ENCODE measurements at regions not wholly inside any gene's neighbourhood (a gene's known extent, or its start where the extent isn't known, plus 50 kb on each side); places are given as distances from the start of the nearest gene placed in this dataset.

DNA sequence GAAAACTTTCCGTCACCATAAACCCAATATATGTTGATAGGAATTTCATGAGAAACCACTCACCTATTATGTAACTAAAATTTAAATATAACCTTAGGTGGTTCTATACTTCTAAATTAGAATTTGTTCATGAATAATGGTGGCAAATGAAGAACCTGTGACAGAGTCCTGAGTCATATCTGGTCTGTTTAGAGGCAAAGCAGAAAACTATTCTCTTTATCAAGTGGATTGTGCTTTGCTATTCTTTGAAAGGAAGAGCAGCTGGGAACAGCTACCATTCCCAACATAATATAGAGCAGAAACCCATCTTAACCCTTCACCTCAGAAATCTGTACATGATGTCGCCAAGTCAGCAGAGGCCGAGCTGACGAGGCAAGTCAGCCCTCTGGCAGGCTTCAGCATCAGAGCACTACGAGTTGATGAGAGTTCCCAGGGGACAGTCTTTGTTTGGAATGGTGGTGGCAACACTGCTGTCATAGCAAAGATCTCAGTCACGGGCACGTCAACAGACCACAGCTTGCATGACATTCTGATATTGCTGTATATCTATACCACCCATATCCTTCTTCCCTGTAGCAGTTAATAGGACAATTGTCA is 631.9 kb upstream of the CA10 start:
- in situ Hi-C loops (cut with HindIII; ENCODE audit: low pct_ligation_motif_present, low sequenced_read_pairs) = no loop called here
- H3K27me3 ChIP-seq (replicated peaks) = no peaks in the 10 kb centered on the region
- TF ChIP-seq, protein P1, sequence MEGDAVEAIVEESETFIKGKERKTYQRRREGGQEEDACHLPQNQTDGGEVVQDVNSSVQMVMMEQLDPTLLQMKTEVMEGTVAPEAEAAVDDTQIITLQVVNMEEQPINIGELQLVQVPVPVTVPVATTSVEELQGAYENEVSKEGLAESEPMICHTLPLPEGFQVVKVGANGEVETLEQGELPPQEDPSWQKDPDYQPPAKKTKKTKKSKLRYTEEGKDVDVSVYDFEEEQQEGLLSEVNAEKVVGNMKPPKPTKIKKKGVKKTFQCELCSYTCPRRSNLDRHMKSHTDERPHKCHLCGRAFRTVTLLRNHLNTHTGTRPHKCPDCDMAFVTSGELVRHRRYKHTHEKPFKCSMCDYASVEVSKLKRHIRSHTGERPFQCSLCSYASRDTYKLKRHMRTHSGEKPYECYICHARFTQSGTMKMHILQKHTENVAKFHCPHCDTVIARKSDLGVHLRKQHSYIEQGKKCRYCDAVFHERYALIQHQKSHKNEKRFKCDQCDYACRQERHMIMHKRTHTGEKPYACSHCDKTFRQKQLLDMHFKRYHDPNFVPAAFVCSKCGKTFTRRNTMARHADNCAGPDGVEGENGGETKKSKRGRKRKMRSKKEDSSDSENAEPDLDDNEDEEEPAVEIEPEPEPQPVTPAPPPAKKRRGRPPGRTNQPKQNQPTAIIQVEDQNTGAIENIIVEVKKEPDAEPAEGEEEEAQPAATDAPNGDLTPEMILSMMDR (IDR thresholded peaks at IDR 0.05; ENCODE audit: low read depth, low read length, missing control alignments) = no peak
- no peak for DNase-seq
- no peak overlapping the region for H3K4me3 ChIP-seq (ENCODE audit: low read depth, low read length)
- no peaks in the 10 kb centered on the region for H3K36me3 ChIP-seq (replicated peaks)
- no peak overlapping the region for H3K27ac ChIP-seq

DNA sequence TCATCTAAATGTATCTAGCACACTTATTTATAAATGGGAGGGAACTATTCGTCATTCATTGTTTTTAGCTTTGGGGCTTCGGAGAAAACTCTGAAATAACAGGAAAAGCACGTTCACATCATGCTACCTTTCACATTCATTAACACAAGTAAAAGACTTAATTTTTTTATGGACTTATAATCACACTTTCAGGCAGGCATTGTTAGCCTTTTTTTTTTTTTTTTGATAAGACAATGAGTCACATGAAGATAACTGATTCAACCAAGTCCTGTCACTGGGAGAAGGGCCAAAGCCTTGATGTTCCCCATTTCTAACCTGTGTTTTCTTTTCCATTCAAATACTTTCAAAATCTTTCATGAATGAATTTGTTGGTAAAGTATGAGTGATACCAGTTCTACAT is 631.3 kb upstream of the CA10 start:
- Histone ChIP-seq H3K27me3 (replicated peaks) (no peaks in the 10 kb centered on the region), H3K27ac (no peak overlapping the region), H3K36me3 (replicated peaks) (no peaks in the 10 kb centered on the region), H3K4me3 (ENCODE audit: low read depth, low read length) (no peak overlapping the region)
- in situ Hi-C loops (cut with HindIII; ENCODE audit: low pct_ligation_motif_present, low sequenced_read_pairs) = no loop called here
- DNase-seq = no peak
- TF ChIP-seq, protein P1 (IDR thresholded peaks at IDR 0.05; ENCODE audit: low read depth, low read length, missing control alignments) = no peak

DNA sequence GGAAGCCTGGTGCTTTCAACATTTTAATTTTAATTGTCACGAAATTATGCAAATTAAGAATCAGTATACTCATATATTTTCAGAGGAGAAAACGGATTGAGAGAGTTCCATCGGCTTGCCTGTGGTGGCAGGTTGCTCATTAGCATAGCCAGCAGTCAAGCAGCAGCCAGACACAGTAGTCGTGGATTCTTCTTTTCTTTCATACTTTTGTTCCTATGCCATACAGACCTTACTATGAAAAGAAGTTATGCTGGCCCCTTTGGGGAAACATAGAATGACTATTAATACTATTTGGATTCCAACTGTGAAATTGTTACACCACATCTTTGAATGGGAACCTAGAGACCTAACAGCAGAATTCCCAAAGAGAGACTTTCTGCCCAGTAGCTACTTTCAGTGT is 617.7 kb upstream of the CA10 start:
- in situ Hi-C loops (cut with HindIII; ENCODE audit: low pct_ligation_motif_present, low sequenced_read_pairs) = no loop called here
- TF ChIP-seq, protein P1 (IDR thresholded peaks at IDR 0.05; ENCODE audit: low read depth, low read length, missing control alignments) = no peak
- no peaks in the 10 kb centered on the region for H3K36me3 ChIP-seq (replicated peaks)
- no peak overlapping the region for H3K4me3 ChIP-seq (ENCODE audit: low read depth, low read length)
- DNase-seq = no peak
- no peaks in the 10 kb centered on the region for H3K27me3 ChIP-seq (replicated peaks)
- H3K27ac ChIP-seq = no peak overlapping the region

DNA sequence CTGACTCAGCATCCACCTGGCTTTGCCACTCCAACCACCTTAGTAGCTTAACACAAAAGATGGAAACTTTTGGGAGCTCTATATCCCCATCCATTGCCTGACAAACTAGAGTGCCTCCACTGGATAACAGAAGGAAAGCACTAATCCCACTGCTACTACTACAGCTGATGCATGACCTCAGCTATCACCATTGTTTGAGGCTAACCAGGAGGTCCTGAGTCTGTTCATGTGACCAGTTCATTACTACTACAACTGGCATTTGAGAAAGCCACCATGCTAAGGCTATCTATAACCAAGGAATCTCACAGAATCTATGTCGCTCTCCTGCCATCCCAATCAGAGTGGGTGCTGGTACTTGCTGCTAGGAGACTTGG is 604.3 kb upstream of the CA10 start:
- DNase-seq = no peak
- Histone ChIP-seq H3K27ac (no peak overlapping the region), H3K27me3 (replicated peaks) (no peaks in the 10 kb centered on the region), H3K36me3 (replicated peaks) (no peaks in the 10 kb centered on the region), H3K4me3 (ENCODE audit: low read depth, low read length) (no peak overlapping the region)
- TF ChIP-seq, protein P1 (IDR thresholded peaks at IDR 0.05; ENCODE audit: low read depth, low read length, missing control alignments) = no peak
- in situ Hi-C loops (cut with HindIII; ENCODE audit: low pct_ligation_motif_present, low sequenced_read_pairs) = no loop called here

DNA sequence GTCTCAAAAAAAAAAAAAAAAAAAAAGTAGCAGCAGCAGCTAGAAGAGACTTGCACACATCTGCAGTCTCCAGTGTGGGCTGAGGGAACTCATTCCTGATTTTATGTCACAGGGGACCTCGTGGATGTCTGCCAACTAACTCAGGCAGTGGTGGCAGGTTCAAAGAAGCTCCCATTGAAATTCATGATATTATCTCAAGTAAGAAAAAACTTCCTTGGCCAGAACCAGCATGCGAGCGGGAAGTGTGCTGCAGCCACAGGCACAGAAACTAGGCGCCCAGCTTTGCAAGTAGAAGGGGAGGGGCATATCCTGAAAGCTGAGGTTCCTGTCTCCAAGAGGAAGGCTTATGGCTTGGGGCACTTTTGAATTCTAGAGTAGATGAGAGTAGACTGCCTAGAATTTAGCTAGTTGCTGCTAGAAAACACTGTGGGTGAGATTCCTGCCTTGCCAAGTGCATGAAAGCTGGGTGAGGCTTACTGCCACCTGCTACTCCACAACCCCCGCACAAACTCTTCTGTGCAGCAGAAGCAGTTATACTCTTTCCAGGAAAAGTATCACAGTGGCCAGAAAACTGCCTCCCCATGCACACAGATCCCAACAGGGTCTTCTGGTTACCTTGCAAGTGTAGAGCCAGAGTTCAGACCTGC is 603.8 kb upstream of the CA10 start:
- Histone ChIP-seq H3K27me3 (replicated peaks) (no peaks in the 10 kb centered on the region), H3K4me3 (ENCODE audit: low read depth, low read length) (no peak overlapping the region), H3K36me3 (replicated peaks) (no peaks in the 10 kb centered on the region), H3K27ac (no peak overlapping the region)
- TF ChIP-seq, protein P1 (IDR thresholded peaks at IDR 0.05; ENCODE audit: low read depth, low read length, missing control alignments) = no peak
- in situ Hi-C loops (cut with HindIII; ENCODE audit: low pct_ligation_motif_present, low sequenced_read_pairs) = no loop called here
- no peak for DNase-seq

DNA sequence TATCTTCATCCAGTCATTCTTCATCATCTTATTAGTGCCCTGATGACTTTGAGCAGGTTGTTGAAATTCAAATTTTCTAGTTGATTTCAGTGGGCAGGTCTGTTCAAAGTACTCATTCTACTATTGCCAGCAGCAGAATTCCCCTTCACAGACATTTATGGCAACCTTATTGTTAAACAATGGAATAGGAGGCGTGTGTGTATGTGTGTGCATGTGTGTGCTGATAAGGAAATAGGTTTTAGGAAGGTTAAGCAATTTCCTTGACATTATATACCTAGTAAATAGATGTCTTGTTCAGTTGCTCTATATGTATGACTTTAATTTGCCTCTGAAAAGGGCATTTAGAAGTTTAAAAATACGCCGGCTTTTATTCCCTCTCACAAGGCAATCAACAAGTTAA is 601.4 kb upstream of the CA10 start:
- in situ Hi-C loops (cut with HindIII; ENCODE audit: low pct_ligation_motif_present, low sequenced_read_pairs) = no loop called here
- Histone ChIP-seq H3K36me3 (replicated peaks) (no peaks in the 10 kb centered on the region), H3K27ac (no peak overlapping the region), H3K4me3 (ENCODE audit: low read depth, low read length) (no peak overlapping the region), H3K27me3 (replicated peaks) (no peaks in the 10 kb centered on the region)
- TF ChIP-seq, protein P1 (IDR thresholded peaks at IDR 0.05; ENCODE audit: low read depth, low read length, missing control alignments) = no peak
- DNase-seq = no peak
